ENCODE measurements at regions not wholly inside any gene's neighbourhood (a gene's known extent, or its start where the extent isn't known, plus 50 kb on each side); places are given as distances from the start of the nearest gene placed in this dataset.

GRCh38 chr17:77493238-77493820, 352.6 kb downstream of the SEC14L1 start:
- no peak for TF ChIP-seq CTCF (conservative IDR thresholded peaks at IDR 0.05; ENCODE audit: low read depth, low read length)
- Histone ChIP-seq H3K4me1 (ENCODE audit: low read depth, poor library complexity, severe bottlenecking) (peaks cover 18% of the 10 kb centered on the region), H2AFZ (ENCODE audit: low read depth) (no peak overlapping the region), H3K4me3 (IDR thresholded peaks at IDR 0.05; ENCODE audit: insufficient read depth, low read depth, low read length) (no peak overlapping the region), H3K36me3 (ENCODE audit: insufficient read depth) (no peaks in the 10 kb centered on the region; the same call in 1 of the 2 replicates), H3K9ac (no peak overlapping the region), H3K4me2 (no peak overlapping the region), H3K27ac (no peak overlapping the region), H3K79me2 (ENCODE audit: insufficient read depth, low read depth) (no peaks in the 10 kb centered on the region), H4K20me1 (ENCODE audit: insufficient read depth) (no peaks in the 10 kb centered on the region), H3K27me3 (ENCODE audit: insufficient read depth, low read depth) (no peaks in the 10 kb centered on the region)

- no peaks in the 10 kb centered on the region for H3K27me3 ChIP-seq (ENCODE audit: insufficient read depth, low read depth)
- H4K20me1 ChIP-seq (ENCODE audit: insufficient read depth), result no peaks in the 10 kb centered on the region
- H3K4me1 ChIP-seq (ENCODE audit: low read depth, poor library complexity, severe bottlenecking), result peaks cover 18% of the 10 kb centered on the region
- H3K4me2 ChIP-seq, result no peak overlapping the region
- no peak overlapping the region for H2AFZ ChIP-seq (ENCODE audit: low read depth)
- TF ChIP-seq CTCF (conservative IDR thresholded peaks at IDR 0.05; ENCODE audit: low read depth, low read length), result no peak
- H3K9ac ChIP-seq, result no peak overlapping the region
- peak overlapping the region; percentile 1; the same call in 1 of the 2 replicates for H3K27ac ChIP-seq
- no peaks in the 10 kb centered on the region; the same call in 1 of the 2 replicates for H3K36me3 ChIP-seq (ENCODE audit: insufficient read depth)
- no peak overlapping the region for H3K4me3 ChIP-seq (IDR thresholded peaks at IDR 0.05; ENCODE audit: insufficient read depth, low read depth, low read length)
- no peaks in the 10 kb centered on the region for H3K79me2 ChIP-seq (ENCODE audit: insufficient read depth, low read depth)
Observed at GRCh38 chr17:77493901-77494663, 353.3 kb downstream of the SEC14L1 start.

- Histone ChIP-seq H4K20me1 (ENCODE audit: insufficient read depth) (no peaks in the 10 kb centered on the region), H3K36me3 (ENCODE audit: insufficient read depth) (no peaks in the 10 kb centered on the region; the same call in 1 of the 2 replicates), H3K27ac (peak overlapping the region; percentile 1; the same call in 1 of the 2 replicates), H3K4me2 (0 out of 2 replicates have a peak overlapping the region, but pooled peaks have one; percentile 0), H3K4me1 (ENCODE audit: low read depth, poor library complexity, severe bottlenecking) (peaks cover 18% of the 10 kb centered on the region), H3K9ac (no peak overlapping the region), H3K4me3 (IDR thresholded peaks at IDR 0.05; ENCODE audit: insufficient read depth, low read depth, low read length) (no peak overlapping the region), H2AFZ (ENCODE audit: low read depth) (no peak overlapping the region), H3K27me3 (ENCODE audit: insufficient read depth, low read depth) (no peaks in the 10 kb centered on the region), H3K79me2 (ENCODE audit: insufficient read depth, low read depth) (no peaks in the 10 kb centered on the region)
- peak; percentile 99 for TF ChIP-seq CTCF (conservative IDR thresholded peaks at IDR 0.05; ENCODE audit: low read depth, low read length)
Observed at GRCh38 chr17:77494664-77495435, 354.1 kb downstream of the SEC14L1 start.

GRCh38 chr17:77495575-77495974, 354.8 kb downstream of the SEC14L1 start:
- no peaks in the 10 kb centered on the region for H3K27me3 ChIP-seq (ENCODE audit: insufficient read depth, low read depth)
- H3K4me2 ChIP-seq, result no peak overlapping the region
- H3K4me3 ChIP-seq (IDR thresholded peaks at IDR 0.05; ENCODE audit: insufficient read depth, low read depth, low read length), result no peak overlapping the region
- H3K4me1 ChIP-seq (ENCODE audit: low read depth, poor library complexity, severe bottlenecking), result peaks cover 18% of the 10 kb centered on the region
- no peaks in the 10 kb centered on the region for H3K79me2 ChIP-seq (ENCODE audit: insufficient read depth, low read depth)
- H2AFZ ChIP-seq (ENCODE audit: low read depth), result no peak overlapping the region
- H3K9ac ChIP-seq, result no peak overlapping the region
- no peaks in the 10 kb centered on the region; the same call in 1 of the 2 replicates for H3K36me3 ChIP-seq (ENCODE audit: insufficient read depth)
- H3K27ac ChIP-seq, result peak overlapping the region; percentile 1; the same call in 1 of the 2 replicates
- no peak for TF ChIP-seq CTCF (conservative IDR thresholded peaks at IDR 0.05; ENCODE audit: low read depth, low read length)
- H4K20me1 ChIP-seq (ENCODE audit: insufficient read depth), result no peaks in the 10 kb centered on the region
